Memory B cell (primary cell): ENCODE measurements at regions not wholly inside any gene's neighbourhood (a gene's known extent, or its start where the extent isn't known, plus 50 kb on each side); places are given as distances from the start of the nearest gene placed in this dataset.
"Not testable (repeated sequence)": the region's sequence is repeated elsewhere in the genome, so short reads cannot be mapped to it uniquely, and the experiment has no call there.

Source experiments
- ATAC-seq: fragments of 150-1000 bp; cut with Tn5 transposase; 2 replicates; pipeline ENCODE4 v1.10.0; 2021; ENCODE audit warnings: low read depth, mild to moderate bottlenecking, moderate library complexity
- DNase-seq, 2 donors: peaks; one replicate each; pipeline ENCODE4 v3.0.0; 2022; ENCODE audit warnings: low spot score in 2 of 2
- H3K27ac Mint-ChIP-seq: one replicate; pipeline ENCODE4 v1.8.0; 2022; ENCODE audit warnings: mild to moderate bottlenecking, moderate library complexity, mixed read lengths
- H3K27me3 Mint-ChIP-seq: one replicate; pipeline ENCODE4 v1.8.0; 2022; ENCODE audit warnings: mixed read lengths
- H3K36me3 Mint-ChIP-seq: one replicate; pipeline ENCODE4 v1.8.0; 2022; ENCODE audit warnings: mild to moderate bottlenecking, mixed read lengths
- H3K4me1 Mint-ChIP-seq: one replicate; pipeline ENCODE4 v1.8.0; 2022; ENCODE audit warnings: mixed read lengths
- H3K4me3 Mint-ChIP-seq: one replicate; pipeline ENCODE4 v1.8.0; 2022; ENCODE audit warnings: mild to moderate bottlenecking, moderate library complexity, mixed read lengths
- H3K9me3 Mint-ChIP-seq: one replicate; pipeline ENCODE4 v1.8.0; 2022; ENCODE audit warnings: mixed read lengths

GRCh38 chr14:84988357-84988756 is 541.6 kb upstream of the FLRT2 start:
- DNase-seq, result no peak
- ATAC-seq, result no peak
- H3K4me1 Mint-ChIP-seq, result no peaks in the 10 kb centered on the region
- H3K27ac Mint-ChIP-seq, result no peak overlapping the region
- H3K36me3 Mint-ChIP-seq, result no peaks in the 10 kb centered on the region
- H3K4me3 Mint-ChIP-seq, result no peak overlapping the region
- no peaks in the 10 kb centered on the region for H3K27me3 Mint-ChIP-seq
- peaks cover 2% of the 10 kb centered on the region for H3K9me3 Mint-ChIP-seq

DNA sequence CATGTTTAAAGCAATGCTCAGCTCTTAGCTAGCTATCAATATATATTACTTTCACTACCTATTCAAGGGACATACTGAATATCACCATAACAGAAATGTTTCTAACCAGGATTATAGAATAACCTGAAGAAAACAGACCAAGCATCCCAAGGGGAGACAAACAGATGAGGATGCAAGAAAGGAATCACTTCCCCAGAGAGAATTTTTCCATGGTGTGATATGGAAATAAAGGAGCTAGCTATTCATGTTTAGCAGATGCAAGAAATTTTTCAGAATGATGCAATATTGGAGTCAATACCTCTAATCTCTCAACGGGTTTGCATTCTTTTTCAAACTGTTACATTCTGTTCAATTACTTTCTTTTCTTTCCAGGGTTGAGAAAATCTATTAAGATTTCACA is 538.9 kb upstream of the FLRT2 start:
- ATAC-seq (no peak), DNase-seq (no peak)
- H3K4me1 Mint-ChIP-seq, result no peaks in the 10 kb centered on the region
- peaks cover 8% of the 10 kb centered on the region for H3K9me3 Mint-ChIP-seq
- no peaks in the 10 kb centered on the region for H3K27me3 Mint-ChIP-seq
- no peaks in the 10 kb centered on the region for H3K36me3 Mint-ChIP-seq
- no peak overlapping the region for H3K4me3 Mint-ChIP-seq
- no peak overlapping the region for H3K27ac Mint-ChIP-seq

DNA sequence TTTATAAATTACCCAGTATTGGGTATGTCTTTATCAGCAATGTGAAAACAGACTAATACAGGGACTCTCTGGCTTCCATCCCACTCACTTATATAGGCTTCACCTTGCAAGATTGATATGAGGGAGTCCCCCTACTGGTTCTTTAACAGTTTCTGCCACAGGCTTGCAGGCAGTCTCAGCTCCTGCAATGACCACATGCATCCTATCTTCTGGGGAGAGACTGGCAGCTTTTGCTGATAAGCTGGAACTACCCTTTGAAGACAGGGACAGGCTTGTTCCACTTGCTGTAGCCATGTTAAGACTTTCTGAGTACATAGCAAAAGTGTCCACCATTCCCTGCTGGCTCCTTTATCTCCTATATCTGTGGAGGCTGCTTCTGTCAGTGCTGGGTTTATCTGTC is 531.7 kb upstream of the FLRT2 start:
- DNase-seq, result no peak
- Mint-ChIP-seq H3K9me3 (peaks cover 6% of the 10 kb centered on the region), H3K27ac (no peak overlapping the region), H3K4me3 (no peak overlapping the region), H3K36me3 (no peaks in the 10 kb centered on the region), H3K27me3 (no peaks in the 10 kb centered on the region), H3K4me1 (no peaks in the 10 kb centered on the region)
- ATAC-seq, result no peak

DNA sequence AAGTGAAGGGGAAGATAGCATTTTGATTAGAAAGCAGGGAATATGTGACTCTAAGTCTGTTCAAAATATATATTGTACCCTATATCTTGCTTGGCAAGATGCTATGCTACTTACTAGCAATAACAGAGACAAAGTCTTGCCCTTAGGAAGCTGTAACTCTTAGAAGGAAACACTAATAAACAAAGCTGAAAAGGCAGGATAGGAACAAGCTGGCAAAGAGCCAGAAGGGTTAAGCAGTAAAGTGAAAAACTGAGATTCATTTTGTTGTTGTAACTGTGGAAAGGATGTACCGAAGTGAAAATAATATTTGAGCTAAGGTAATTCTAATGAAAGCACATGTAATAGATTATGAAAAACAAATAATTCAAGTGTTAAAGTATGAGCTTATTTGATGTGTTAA is 527.1 kb upstream of the FLRT2 start:
- Mint-ChIP-seq H3K36me3 (no peaks in the 10 kb centered on the region), H3K27me3 (no peaks in the 10 kb centered on the region), H3K4me1 (no peaks in the 10 kb centered on the region), H3K4me3 (no peak overlapping the region), H3K27ac (no peak overlapping the region), H3K9me3 (peaks cover 2% of the 10 kb centered on the region)
- no peak for DNase-seq
- no peak for ATAC-seq

DNA sequence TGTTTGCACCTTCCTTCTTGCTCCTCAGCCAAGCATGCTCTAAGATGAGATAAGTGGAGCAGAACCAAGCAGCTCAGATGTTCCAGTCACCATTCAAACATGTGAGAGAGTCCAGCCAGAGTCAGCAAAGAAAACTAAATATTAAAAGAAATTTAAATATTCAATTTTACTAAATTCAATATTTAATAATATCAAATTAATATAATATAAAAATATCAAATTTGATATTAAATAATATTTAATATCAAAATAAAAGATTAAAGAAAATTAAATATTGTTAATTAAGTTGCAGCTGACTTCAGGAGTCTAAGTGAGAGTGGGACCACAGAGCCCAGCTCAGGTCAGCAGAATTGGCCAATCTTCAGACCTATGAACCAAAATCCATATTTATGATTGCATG is 526.1 kb upstream of the FLRT2 start:
- Mint-ChIP-seq H3K4me3 (no peak overlapping the region), H3K27me3 (no peaks in the 10 kb centered on the region), H3K9me3 (peaks cover 6% of the 10 kb centered on the region), H3K4me1 (no peaks in the 10 kb centered on the region), H3K36me3 (no peaks in the 10 kb centered on the region), H3K27ac (no peak overlapping the region)
- ATAC-seq (no peak), DNase-seq (no peak)

- Mint-ChIP-seq H3K4me3 (no peak overlapping the region), H3K9me3 (peaks cover 4% of the 10 kb centered on the region)
- ATAC-seq, result no peak
Observed at GRCh38 chr14:85009506-85009905, 520.4 kb upstream of the FLRT2 start.

GRCh38 chr14:85010186-85010585 is 519.8 kb upstream of the FLRT2 start:
- H3K27ac Mint-ChIP-seq, result no peak overlapping the region
- no peak overlapping the region for H3K4me3 Mint-ChIP-seq
- no peak for DNase-seq
- peaks cover 4% of the 10 kb centered on the region for H3K9me3 Mint-ChIP-seq
- H3K36me3 Mint-ChIP-seq, result no peaks in the 10 kb centered on the region
- no peak for ATAC-seq
- no peaks in the 10 kb centered on the region for H3K27me3 Mint-ChIP-seq
- H3K4me1 Mint-ChIP-seq, result no peaks in the 10 kb centered on the region

More at GRCh38 chr14:85009506-85009905, 520.4 kb upstream of the FLRT2 start:
- Mint-ChIP-seq H3K27me3 (no peaks in the 10 kb centered on the region), H3K36me3 (no peaks in the 10 kb centered on the region), H3K27ac (no peak overlapping the region), H3K4me1 (no peaks in the 10 kb centered on the region)
- DNase-seq, result no peak

GRCh38 chr14:85016496-85016895 is 513.4 kb upstream of the FLRT2 start:
- no peak for DNase-seq
- Mint-ChIP-seq H3K9me3 (peaks cover 4% of the 10 kb centered on the region), H3K27ac (no peak overlapping the region), H3K4me3 (no peak overlapping the region), H3K4me1 (no peaks in the 10 kb centered on the region), H3K27me3 (no peaks in the 10 kb centered on the region), H3K36me3 (no peaks in the 10 kb centered on the region)
- no peak for ATAC-seq

- H3K9me3 Mint-ChIP-seq, H3K27ac Mint-ChIP-seq, ATAC-seq, DNase-seq, H3K4me3 Mint-ChIP-seq, H3K27me3 Mint-ChIP-seq, H3K4me1 Mint-ChIP-seq, H3K36me3 Mint-ChIP-seq: not testable (repeated sequence)
Observed at GRCh38 chr14:85023866-85024265, 506.1 kb upstream of the FLRT2 start.

DNA sequence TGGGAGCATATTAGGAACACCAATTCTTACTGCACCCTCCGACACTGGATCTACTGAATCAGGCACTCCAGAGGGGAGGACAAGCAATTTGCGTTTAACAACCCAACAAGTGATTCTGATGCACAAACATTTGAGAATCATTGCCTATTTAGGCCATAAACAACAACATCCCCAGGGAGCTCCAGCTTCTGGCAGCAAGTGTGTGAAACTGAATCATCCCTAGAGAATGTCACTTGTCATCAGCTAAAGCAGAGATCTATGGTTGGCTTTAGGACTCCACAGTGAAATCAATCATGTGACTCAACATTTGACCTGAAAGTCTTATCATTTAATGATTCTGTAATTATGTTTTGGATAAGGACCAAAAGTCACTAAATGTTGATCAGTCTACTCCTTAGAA is 505.0 kb upstream of the FLRT2 start:
- Mint-ChIP-seq H3K27me3 (no peaks in the 10 kb centered on the region), H3K36me3 (no peaks in the 10 kb centered on the region), H3K4me3 (no peak overlapping the region), H3K27ac (no peak overlapping the region), H3K9me3 (peaks cover 8% of the 10 kb centered on the region), H3K4me1 (no peaks in the 10 kb centered on the region)
- ATAC-seq (no peak), DNase-seq (no peak)

GRCh38 chr14:85027681-85028370 is 502.1 kb upstream of the FLRT2 start:
- Mint-ChIP-seq H3K4me3 (no peak overlapping the region), H3K36me3 (no peaks in the 10 kb centered on the region), H3K27ac (no peak overlapping the region), H3K27me3 (no peaks in the 10 kb centered on the region), H3K4me1 (no peaks in the 10 kb centered on the region), H3K9me3 (peaks cover 3% of the 10 kb centered on the region)
- no peak for DNase-seq
- no peak for ATAC-seq

DNA sequence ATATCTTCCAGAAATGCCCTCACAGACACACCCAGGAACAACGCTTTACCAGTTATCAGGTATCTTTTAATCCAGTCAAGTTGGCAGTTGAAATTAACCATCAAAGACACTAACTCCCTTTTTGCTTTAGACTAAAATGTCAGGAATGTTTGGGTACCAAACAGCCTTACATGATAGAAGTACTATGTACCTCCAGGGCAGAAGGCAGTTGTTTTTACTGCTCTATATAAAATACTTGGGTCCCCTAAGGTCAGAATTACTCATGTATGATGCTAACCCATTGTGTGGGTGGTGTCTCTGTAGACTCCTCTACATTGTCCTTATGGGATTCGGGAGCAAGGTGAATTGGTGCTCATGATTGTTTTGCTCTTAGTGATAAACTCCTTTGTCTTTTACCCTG is 492.5 kb upstream of the FLRT2 start:
- no peaks in the 10 kb centered on the region for H3K27me3 Mint-ChIP-seq
- no peak for ATAC-seq
- no peaks in the 10 kb centered on the region for H3K36me3 Mint-ChIP-seq
- no peaks in the 10 kb centered on the region for H3K4me1 Mint-ChIP-seq
- H3K27ac Mint-ChIP-seq, result no peak overlapping the region
- H3K4me3 Mint-ChIP-seq, result no peak overlapping the region
- DNase-seq, result no peak
- H3K9me3 Mint-ChIP-seq, result peaks cover 1% of the 10 kb centered on the region

DNA sequence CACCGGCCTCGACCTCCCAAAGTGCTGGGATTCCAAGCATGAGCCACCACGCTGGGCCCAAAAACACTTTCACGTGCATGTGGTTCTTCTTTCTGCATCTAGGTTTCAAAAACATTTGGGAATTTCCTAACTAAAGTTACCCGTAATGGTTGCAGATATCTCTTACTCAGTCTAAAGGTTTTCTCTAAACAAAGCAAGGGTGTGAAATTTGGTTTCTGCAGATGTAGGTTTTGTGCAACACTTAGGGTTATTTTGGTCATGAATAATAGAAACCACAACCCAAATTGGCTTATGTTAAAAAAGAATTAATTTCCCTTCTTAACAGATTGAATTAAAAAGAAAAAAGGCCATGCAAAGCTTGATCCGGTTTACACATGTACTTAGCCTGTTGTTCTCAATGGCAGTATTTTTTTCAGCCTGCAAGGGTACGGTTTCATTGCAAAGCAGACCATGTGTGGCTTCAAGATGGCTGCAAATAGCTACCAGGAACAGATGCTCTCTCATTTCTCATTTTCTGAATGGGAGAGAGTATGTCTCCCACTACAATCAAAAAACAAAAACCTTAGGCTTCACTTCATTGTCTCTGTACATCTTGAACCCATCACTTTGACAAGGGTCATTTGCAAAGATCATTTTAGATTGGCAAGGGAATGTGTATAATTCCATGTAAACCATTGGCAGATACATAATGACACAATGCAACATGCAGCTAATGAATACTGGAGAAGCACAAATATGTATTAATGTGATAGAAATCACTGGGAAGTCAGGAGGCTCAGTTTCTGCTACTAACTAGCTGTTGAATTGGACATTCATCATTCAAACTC is 491.2 kb upstream of the FLRT2 start:
- no peak for ATAC-seq
- no peaks in the 10 kb centered on the region for H3K4me1 Mint-ChIP-seq
- H3K27me3 Mint-ChIP-seq, result no peaks in the 10 kb centered on the region
- H3K27ac Mint-ChIP-seq, result no peak overlapping the region
- H3K9me3 Mint-ChIP-seq, result peaks cover 3% of the 10 kb centered on the region
- no peaks in the 10 kb centered on the region for H3K36me3 Mint-ChIP-seq
- no peak for DNase-seq
- H3K4me3 Mint-ChIP-seq, result no peak overlapping the region

- no peak for ATAC-seq
- Mint-ChIP-seq H3K9me3 (peaks cover 3% of the 10 kb centered on the region), H3K4me1 (no peaks in the 10 kb centered on the region), H3K27me3 (no peaks in the 10 kb centered on the region), H3K4me3 (no peak overlapping the region), H3K27ac (no peak overlapping the region), H3K36me3 (no peaks in the 10 kb centered on the region)
- no peak for DNase-seq
Observed at GRCh38 chr14:85039353-85039626, 490.7 kb upstream of the FLRT2 start.
